GM13977 (cell line): ENCODE measurements at regions not wholly inside any gene's neighbourhood (a gene's known extent, or its start where the extent isn't known, plus 50 kb on each side); places are given as distances from the start of the nearest gene placed in this dataset.
"Not testable (repeated sequence)": the region's sequence is repeated elsewhere in the genome, so short reads cannot be mapped to it uniquely, and the experiment has no call there.

ENCODE experiments used
- DNase-seq: peaks from one replicate; pipeline ENCODE4 v3.0.0; 2012; ENCODE audit warnings: low spot score
- CTCF ChIP-seq: IDR thresholded peaks from 2 replicates; pipeline ENCODE4 v1.5.1; 2012; ENCODE audit warnings: mild to moderate bottlenecking, control low read depth; ENCODE audit not compliant: insufficient read depth; ENCODE audit errors: extremely low read depth, missing control alignments
- in situ Hi-C: fragments of 300-500 bp; cut with MboI; formaldehyde crosslinking; loops from one replicate; pipeline ENCODE4 v1.12.0; 2022; ENCODE audit warnings: low sequenced_read_pairs, low pct_unique_long_range_greater_than_20kb, mixed read lengths, inconsistent platforms; ENCODE audit not compliant: unreplicated experiment

DNA sequence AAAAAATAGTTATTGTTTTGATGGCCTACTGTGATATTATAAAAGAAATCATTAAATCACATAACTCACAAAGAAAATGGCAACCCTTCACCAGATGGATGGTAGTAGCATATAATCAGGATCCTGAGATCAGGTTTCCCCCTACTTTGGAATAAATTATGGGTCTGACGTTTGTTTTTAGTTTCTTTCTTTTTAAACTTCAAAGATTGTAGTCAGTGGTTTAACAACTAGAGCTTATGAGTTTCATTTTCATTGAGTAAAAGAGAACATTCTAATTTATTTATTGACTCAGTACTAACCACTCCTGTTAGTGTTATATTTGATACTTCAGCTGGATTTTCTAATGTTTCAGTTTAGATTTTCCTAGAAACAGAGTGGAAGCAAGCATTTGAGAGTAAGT, 218.0 kb upstream of the PCSK5 start:
- no peak for DNase-seq
- in situ Hi-C loops = no loop called here
- TF ChIP-seq CTCF = no peak

- in situ Hi-C loops = no loop called here
- no peak for TF ChIP-seq CTCF
- DNase-seq = no peak
Observed at GRCh38 chr9:75683591-75683990, 206.9 kb upstream of the PCSK5 start.

- DNase-seq = no peak
- TF ChIP-seq CTCF = no peak
- in situ Hi-C loops = no loop called here
Observed at GRCh38 chr9:75685062-75685461, 205.4 kb upstream of the PCSK5 start.

- DNase-seq = no peak
- in situ Hi-C loops = no loop called here
- TF ChIP-seq CTCF = no peak
Observed at GRCh38 chr9:75687359-75687953, 203.0 kb upstream of the PCSK5 start.

GRCh38 chr9:75690551-75690950, 199.9 kb upstream of the PCSK5 start:
- DNase-seq, in situ Hi-C loops: not testable (repeated sequence)

DNA sequence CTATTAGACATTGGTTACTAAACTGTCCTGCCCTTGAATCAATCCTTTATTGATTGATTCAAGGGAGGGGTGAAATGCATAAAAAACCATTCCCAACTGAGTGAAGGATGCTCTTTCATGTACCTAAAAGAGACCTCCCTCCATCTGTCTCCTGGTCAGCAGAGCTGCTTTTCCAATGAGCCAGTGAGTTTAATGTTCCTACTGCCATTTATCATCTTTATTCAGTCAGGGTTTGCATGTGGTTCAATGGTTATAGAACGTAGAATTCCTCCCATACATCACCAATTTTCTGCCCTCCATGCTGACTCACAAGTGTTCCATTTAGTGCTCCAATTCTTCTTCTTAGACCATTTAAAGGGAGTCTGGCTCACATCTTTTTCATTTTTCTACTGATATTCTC, 199.1 kb upstream of the PCSK5 start:
- DNase-seq = no peak
- no peak for TF ChIP-seq CTCF
- in situ Hi-C loops = no loop called here

- TF ChIP-seq CTCF = no peak
- in situ Hi-C loops = no loop called here
- no peak for DNase-seq
Observed at GRCh38 chr9:75692309-75692708, 198.2 kb upstream of the PCSK5 start.
